ENCODE measurements at regions not wholly inside any gene's neighbourhood (a gene's known extent, or its start where the extent isn't known, plus 50 kb on each side); places are given as distances from the start of the nearest gene placed in this dataset.

DNA sequence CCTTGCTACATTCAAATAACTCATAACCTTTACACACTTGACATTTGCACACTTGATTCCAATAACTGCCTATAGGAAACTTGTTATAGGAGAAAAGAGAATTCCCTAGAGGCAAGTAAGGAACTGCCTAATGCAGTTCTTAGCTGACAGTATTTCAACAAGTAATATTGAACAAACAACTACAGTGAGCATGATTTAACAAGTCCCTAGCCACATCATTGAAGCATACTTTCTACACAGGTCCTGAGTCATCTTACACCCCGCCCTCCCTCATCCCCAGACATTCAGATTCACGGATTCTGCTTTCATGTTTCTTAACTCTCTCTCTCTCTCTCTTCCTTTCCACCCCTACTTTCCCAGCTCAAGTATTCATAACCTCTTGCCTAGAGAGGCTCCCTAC, 153.5 kb downstream of the LSM5 start:
- DNase-seq (ENCODE audit: low read depth, low spot score) (peak; percentile 41), FAIRE-seq (peak; percentile 98)
- Histone ChIP-seq H3K27me3 (ENCODE audit: control insufficient read depth, extremely low read depth, insufficient read depth, low read length) (no peaks in the 10 kb centered on the region), H3K9me3 (ENCODE audit: control insufficient read depth, low read depth, low read length) (no peaks in the 10 kb centered on the region), H3K4me2 (ENCODE audit: control insufficient read depth, extremely low read depth, insufficient read depth, low read depth, low read length) (peak overlapping the region; percentile 68), H3K4me1 (ENCODE audit: control insufficient read depth, extremely low read depth, insufficient read depth, low read length) (peaks cover 22% of the 10 kb centered on the region), H2AFZ (ENCODE audit: control insufficient read depth, low read length) (peak overlapping the region; percentile 86), H3K79me2 (ENCODE audit: control insufficient read depth, insufficient read depth, low read length) (no peaks in the 10 kb centered on the region), H3K36me3 (ENCODE audit: control insufficient read depth in 2 of 2, extremely low read depth in 1 of 2, insufficient read depth in 2 of 2, low read length in 2 of 2) (no peaks in the 10 kb centered on the region), H3K9me1 (ENCODE audit: control insufficient read depth, extremely low read depth, insufficient read depth, low read length) (no peaks in the 10 kb centered on the region), H4K20me1 (ENCODE audit: control insufficient read depth, extremely low read depth, insufficient read depth, low read length) (no peaks in the 10 kb centered on the region), H3K4me3 (ENCODE audit: control insufficient read depth in 2 of 3, extremely low read depth in 1 of 3, insufficient read depth in 2 of 3, low read depth in 1 of 3, low read length in 3 of 3) (peak overlapping the region in 1 of 3 experiments; percentile 9), H3K27ac (ENCODE audit: control insufficient read depth, insufficient read depth, low read length) (peak overlapping the region; percentile 66), H3K9ac (ENCODE audit: control insufficient read depth, extremely low read depth, insufficient read depth, low read length) (peak overlapping the region; percentile 14)
- no peak for TF ChIP-seq EZH2 (IDR thresholded peaks at IDR 0.05; ENCODE audit: low read length)
- TF ChIP-seq, protein P1, sequence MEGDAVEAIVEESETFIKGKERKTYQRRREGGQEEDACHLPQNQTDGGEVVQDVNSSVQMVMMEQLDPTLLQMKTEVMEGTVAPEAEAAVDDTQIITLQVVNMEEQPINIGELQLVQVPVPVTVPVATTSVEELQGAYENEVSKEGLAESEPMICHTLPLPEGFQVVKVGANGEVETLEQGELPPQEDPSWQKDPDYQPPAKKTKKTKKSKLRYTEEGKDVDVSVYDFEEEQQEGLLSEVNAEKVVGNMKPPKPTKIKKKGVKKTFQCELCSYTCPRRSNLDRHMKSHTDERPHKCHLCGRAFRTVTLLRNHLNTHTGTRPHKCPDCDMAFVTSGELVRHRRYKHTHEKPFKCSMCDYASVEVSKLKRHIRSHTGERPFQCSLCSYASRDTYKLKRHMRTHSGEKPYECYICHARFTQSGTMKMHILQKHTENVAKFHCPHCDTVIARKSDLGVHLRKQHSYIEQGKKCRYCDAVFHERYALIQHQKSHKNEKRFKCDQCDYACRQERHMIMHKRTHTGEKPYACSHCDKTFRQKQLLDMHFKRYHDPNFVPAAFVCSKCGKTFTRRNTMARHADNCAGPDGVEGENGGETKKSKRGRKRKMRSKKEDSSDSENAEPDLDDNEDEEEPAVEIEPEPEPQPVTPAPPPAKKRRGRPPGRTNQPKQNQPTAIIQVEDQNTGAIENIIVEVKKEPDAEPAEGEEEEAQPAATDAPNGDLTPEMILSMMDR (optimal IDR thresholded peaks at IDR 0.05 in 1 of 3, IDR thresholded peaks at IDR 0.05 in 1 of 3, conservative IDR thresholded peaks at IDR 0.05 in 1 of 3; ENCODE audit: extremely low read depth in 1 of 3, insufficient read depth in 2 of 3, low read length in 3 of 3), result peak in 1 of 3 experiments; percentile 6
- dilution Hi-C loops (cut with MboI; ENCODE audit: extremely low pct_ligation_motif_present, low sequenced_read_pairs), result no loop called here

GRCh38 chr7:32335107-32335506, 155.1 kb downstream of the LSM5 start:
- no peak overlapping the region for H3K4me2 ChIP-seq (ENCODE audit: control insufficient read depth, extremely low read depth, insufficient read depth, low read depth, low read length)
- H3K4me3 ChIP-seq (ENCODE audit: control insufficient read depth in 2 of 3, extremely low read depth in 1 of 3, insufficient read depth in 2 of 3, low read depth in 1 of 3, low read length in 3 of 3), result no peak overlapping the region
- H3K9me1 ChIP-seq (ENCODE audit: control insufficient read depth, extremely low read depth, insufficient read depth, low read length), result no peaks in the 10 kb centered on the region
- FAIRE-seq, result peak; percentile 86
- no peak overlapping the region for H3K9ac ChIP-seq (ENCODE audit: control insufficient read depth, extremely low read depth, insufficient read depth, low read length)
- H3K36me3 ChIP-seq (ENCODE audit: control insufficient read depth in 2 of 2, extremely low read depth in 1 of 2, insufficient read depth in 2 of 2, low read length in 2 of 2), result no peaks in the 10 kb centered on the region
- no peaks in the 10 kb centered on the region for H3K9me3 ChIP-seq (ENCODE audit: control insufficient read depth, low read depth, low read length)
- no peaks in the 10 kb centered on the region for H4K20me1 ChIP-seq (ENCODE audit: control insufficient read depth, extremely low read depth, insufficient read depth, low read length)
- DNase-seq (ENCODE audit: low read depth, low spot score), result no peak
- no peak overlapping the region for H2AFZ ChIP-seq (ENCODE audit: control insufficient read depth, low read length)
- dilution Hi-C loops (cut with MboI; ENCODE audit: extremely low pct_ligation_motif_present, low sequenced_read_pairs), result no loop called here
- H3K4me1 ChIP-seq (ENCODE audit: control insufficient read depth, extremely low read depth, insufficient read depth, low read length), result peaks cover 22% of the 10 kb centered on the region
- H3K27ac ChIP-seq (ENCODE audit: control insufficient read depth, insufficient read depth, low read length), result no peak overlapping the region
- TF ChIP-seq, protein P1 (optimal IDR thresholded peaks at IDR 0.05 in 1 of 3, IDR thresholded peaks at IDR 0.05 in 1 of 3, conservative IDR thresholded peaks at IDR 0.05 in 1 of 3; ENCODE audit: extremely low read depth in 1 of 3, insufficient read depth in 2 of 3, low read length in 3 of 3), result no peak
- TF ChIP-seq EZH2 (IDR thresholded peaks at IDR 0.05; ENCODE audit: low read length), result no peak
- no peaks in the 10 kb centered on the region for H3K27me3 ChIP-seq (ENCODE audit: control insufficient read depth, extremely low read depth, insufficient read depth, low read length)
- H3K79me2 ChIP-seq (ENCODE audit: control insufficient read depth, insufficient read depth, low read length), result no peaks in the 10 kb centered on the region
